HG02852 (cell line): ENCODE measurements at regions not wholly inside any gene's neighbourhood (a gene's known extent, or its start where the extent isn't known, plus 50 kb on each side); places are given as distances from the start of the nearest gene placed in this dataset.

Source experiments
- ATAC-seq: cut with Tn5 transposase; IDR thresholded peaks from one replicate; pipeline ENCODE4 v1.9.1; 2021; ENCODE audit warnings: mild to moderate bottlenecking, moderate library complexity; ENCODE audit not compliant: unreplicated experiment

DNA sequence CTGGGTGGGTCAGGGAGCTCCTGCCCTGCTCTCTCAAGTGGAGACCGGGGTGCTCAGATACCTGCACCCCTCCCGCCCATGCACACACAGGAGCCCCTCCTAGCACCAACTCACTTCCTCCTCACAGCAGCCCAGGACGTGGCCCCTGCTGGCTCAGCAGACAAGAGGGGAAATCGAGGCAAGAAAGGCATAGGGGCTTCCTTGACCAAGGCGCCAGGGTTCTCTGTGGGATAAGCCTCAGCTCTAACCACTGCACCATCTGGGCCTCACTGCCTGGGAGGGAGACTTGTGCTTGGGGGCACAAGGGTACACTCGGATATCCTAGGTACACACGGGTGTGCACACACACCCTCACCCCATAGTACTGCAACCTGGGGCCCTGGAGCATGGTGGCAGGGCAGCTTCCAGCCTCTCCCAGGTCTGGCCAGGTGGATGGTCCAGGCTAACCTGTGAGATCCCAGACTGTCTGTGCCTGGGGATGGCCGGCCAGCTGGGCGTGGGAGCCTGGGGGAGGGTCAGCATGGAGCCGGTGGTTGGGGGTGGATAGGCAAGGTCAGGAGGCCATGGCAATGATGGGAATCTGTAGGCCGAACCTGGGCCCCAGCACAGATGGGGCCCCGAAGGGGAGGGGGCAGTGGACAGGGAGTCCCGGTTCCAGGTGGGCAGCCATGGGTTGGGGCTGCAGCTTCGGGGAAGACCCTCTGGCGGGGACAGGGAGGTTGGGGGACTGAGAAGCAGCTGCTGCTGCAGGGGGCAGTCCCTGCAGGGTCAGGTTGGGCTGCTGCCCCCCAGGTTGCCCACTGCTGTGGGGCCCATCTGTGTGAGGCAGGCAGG lies 312.4 kb downstream of the TMEM121 start:
- ATAC-seq: no peak

DNA sequence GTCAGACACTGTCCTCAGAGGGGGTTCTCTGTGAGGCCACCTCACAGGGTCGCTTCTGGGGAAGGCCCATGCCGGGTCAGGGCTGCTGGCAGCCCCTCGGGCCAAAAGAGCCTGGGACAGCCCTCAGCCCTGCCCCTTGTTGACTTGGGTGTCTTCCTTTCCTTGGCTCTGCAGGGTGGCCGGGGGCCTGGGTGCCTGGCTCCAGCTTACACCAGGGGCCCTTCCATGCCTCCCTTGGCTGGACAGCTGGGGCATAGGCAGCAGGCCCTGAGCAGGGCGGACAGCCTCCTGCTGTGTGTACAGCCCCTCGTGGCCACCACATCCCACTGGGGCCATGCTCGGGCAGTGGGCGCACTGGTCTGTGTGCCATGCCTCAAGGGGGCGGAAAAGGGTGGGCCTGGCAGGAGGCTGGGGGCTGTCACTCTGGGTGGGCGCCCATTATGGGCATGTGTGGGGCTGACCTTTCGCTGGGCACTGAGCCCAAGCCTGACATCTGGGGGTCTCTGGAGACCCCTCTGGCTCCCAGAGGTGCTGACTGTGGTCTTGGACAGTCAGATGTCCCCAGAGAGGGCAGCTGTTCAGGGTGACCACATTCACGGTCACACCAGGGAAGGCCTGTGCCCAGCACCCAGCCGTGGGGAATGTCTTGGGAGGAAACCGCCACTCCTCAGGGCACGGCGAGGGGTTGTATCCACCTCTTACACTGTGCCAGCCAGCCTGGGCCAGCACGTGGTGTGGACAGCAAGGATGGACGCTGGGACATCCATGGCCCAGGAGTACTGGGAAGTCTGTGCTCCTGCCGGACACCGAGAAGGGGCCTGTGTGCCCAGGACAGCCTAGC lies 313.3 kb downstream of the TMEM121 start:
- no peak for ATAC-seq

DNA sequence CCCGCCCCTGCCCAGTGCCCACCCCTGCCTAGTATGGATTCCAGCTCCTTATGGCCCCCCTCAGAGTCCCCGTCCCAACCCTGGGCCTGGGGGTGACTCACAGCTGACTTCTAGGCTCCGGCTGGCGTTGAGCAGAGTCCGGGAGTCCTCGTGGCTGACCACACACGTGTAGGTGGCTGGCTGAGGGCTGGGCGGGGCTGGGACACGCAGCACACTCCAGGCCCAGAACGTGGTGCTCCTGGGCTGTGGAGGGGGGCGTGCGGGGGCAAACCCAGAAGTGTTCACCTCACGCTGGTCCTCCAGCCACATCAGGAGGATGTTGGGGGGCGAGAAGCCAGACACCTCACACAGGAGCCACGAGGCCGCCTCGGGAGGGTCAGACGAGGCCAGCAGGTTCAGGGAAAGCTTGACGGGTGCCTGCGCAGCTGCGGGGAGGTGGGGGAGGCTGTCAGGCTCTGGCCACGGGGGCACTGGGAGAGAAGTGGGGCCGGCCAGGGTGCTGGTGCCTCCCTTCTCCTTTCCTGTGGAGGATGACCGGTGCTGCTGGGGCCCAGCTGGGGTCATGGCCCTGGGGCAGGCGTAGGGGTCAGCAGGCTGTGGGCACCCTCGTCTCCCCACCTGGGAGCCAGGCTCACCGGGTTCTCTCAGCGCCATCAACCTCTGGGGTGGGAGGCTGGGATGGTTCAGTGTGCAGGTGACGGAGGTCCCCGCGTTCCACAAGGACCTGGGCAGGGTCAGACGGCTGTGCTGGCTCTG lies 314.1 kb downstream of the TMEM121 start:
- no peak for ATAC-seq

DNA sequence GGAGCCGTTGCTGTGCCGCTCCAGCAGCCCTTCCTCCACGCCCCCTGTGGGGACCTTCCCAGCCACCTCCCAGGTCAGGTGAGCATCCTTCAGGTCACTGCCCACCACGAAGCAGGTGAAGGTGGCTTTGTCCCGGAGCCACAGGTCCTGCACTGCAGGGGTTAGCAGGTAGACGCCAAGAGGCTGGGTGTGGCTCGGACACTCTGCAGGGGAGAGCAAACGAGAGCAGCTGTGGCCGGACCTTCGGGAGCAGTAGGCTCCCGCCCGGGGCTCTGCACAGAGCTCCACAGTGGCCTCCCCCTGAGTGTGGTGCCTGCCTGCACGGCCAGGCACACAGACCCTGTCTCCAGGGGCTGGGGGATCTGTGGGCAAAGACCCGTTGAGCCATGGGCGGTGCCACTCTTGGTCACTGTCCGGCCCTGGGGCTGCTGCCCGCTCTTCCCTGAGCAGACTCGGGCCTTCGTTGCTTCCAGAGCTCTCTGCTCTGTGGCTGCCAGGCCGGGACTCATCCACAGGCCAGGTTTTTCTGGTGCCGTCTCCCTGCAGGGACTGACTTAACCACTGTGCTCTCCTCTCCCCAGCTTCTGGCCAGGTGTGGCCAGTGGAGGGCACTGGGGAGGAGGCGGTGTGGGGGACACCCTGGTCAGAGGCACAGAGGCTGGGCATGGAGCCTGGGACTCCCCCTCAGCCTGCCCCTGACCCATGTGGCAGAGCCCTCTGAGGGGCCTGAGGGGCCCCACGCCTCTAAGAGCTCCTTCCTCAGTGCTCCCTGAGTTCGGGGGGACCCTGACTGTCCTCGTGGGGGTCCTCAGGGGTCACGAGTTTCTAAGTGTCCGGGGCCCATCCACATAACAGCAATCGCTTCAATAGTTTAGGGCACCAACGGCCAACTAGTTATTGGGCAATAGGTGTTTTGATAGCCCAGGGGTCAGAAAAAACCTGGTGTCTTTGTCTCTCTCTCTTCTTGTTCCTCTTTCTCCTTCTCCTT lies 314.9 kb downstream of the TMEM121 start:
- ATAC-seq: no peak

DNA sequence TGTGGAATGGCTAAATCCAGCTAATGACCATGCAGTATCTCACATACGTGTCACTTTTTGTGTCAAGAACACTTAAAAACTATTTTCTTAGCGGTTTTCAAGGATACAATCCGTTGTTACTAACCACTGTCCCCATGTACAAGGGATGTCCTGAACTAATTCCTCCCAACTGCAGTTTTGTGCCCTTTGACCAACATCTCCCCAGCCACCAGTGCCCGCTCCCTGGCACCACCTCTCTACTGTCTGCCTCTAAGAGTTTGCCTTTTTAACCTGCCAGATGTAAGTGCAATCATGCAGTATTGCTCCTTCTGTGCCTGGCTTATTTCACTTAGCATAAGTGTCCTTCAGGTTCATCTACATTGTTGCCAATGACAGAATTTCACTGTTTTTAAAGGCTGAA lies 315.7 kb downstream of the TMEM121 start:
- ATAC-seq: no peak

DNA sequence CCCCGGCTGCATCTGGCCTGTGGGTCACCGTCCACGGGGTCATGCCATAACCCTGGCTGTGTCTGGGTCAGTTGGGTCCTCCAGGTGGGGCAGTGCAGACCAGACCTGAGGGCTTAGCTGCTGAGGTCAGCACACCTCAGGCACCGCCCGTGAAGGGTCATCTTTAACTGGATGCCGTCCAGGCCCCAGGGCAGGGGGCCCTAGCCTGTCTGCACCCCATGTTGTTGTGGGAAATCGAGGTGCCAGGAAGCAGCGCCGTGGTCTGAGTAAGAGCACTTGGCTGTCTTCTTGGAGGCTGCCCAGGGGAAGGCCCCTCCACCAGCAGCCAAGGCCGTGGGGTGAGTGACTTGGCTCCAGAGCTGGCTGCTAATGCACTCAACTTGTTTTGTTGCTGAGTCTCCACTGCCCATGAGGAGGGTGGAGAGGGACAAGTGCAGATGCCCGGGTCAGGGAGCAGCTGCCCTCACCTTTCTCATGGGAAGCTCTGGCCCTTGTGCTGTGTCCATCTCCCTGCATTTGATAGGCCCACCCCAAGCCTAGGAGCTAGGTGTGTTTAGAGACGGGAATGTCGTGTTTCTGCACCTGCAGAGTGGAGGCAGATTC lies 317.2 kb downstream of the TMEM121 start:
- ATAC-seq: no peak

DNA sequence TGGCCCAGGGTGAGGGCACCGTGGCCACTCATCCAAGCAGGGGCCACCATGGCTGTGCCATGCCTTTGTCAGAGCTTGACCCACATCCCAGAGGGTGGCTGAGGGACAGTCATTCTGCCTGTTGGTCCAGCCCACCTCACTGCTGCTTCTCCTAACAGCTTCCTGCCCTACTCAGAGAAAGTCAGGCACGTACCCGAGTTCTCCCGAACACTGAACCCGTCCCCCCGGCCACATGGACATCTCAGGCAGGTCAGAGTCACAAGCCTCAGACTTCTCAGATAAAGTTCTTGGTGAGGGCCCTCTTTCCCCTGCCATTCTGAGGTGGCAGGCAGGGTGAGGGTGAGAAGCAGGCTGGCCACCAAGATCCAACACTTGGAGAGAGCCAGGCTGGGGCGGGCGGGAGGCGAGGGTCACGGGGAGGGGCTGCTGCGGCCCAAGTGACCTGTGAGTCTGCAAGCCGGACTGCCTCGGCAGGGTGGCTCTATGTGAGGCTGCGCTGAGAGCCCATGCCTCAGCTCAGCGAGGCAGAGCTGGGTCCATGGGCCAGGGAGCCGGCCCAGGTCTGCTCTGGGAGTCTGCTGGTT lies 317.8 kb downstream of the TMEM121 start:
- ATAC-seq: no peak

GRCh38 chr14:105844810-105845724 lies 318.7 kb downstream of the TMEM121 start:
- ATAC-seq: no peak

DNA sequence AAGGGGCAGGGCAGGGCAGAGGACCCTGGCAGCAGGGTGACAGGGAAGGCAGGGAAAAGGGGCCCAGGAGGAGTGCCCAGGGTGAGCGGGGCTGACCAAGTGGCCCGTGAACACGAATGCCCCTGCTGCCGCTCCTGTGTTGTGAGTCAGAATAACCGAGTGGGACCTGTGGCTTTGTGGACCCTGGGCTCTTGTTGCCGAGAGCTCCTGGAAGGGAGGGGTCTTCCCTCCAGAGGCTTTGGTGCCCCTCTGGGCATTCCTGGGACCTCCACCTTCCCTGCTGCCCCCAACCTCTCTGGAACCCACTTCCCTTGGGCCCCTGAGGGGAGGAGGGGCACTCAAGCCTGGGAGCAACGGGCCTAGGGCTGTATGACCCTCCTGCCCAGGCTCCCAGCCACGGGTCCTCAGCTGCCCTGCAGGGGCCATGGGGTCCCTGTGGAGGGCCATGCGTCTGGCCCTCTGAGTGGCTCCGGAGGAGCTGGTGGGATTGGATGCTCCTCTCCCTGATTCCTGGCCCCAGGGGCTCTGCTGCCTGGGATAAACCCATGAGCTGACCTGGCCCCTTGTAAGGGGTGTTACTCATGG lies 319.4 kb downstream of the TMEM121 start:
- ATAC-seq: no peak

DNA sequence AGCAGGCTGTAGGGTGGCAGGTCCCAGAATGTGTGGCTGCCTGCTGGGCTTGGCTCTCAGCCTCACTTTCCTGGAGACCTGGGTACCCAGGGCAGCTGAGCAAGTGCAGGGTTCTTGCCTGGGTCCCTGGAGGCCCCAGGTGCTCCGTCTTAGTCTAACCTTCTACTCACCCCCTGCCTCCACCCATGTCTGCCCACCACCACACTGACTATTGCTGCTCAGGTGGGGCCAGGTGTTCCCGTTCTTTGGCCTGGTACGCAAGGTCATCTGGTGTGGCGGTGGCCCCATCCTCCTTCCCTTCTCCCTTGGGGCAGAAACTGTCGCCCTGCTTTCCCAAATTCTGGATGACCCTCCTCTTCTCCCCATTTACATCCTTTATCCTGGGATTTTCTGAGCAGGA lies 319.9 kb downstream of the TMEM121 start:
- ATAC-seq: no peak

DNA sequence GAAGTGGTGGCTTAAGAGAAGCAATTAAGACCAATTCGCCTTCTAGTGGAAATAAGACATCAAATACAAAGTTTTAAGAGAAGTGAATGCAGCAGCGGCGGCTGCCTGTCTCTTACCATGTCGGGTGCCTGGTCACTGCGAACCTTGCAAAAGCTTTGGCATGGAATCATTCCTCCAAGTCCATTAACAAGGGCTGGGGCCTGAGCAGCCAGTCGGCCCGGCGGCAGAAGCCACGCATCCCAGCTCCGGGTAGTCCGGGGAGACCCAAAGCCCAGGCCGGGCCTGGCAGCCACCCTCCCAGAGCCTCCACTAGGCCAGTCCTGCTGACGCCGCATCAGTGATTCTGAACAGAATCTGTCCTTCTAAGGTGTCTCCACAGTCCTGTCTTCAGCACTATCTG lies 321.0 kb downstream of the TMEM121 start:
- no peak for ATAC-seq

DNA sequence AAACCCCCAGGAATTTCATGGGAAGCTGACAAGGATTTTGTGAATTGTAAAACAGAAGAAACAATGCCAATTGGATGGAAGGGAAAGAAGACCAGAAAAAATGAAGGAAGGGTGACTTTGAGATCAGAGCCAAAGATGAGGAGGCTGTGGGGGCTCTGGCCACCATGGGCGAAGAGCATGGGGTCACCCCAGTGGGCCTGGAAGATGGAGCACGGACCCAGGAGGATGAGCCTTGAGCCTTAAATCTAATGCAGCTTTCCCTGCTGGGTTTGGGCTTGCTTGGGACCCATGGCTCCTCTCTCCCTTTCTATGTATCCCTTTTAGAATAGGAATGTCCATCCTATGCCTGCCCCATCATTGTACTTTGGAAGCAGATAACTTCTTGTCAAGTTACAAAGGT lies 322.2 kb downstream of the TMEM121 start:
- no peak for ATAC-seq

GRCh38 chr14:105849933-105850626 lies 323.7 kb downstream of the TMEM121 start:
- no peak for ATAC-seq

- ATAC-seq: no peak
These were observed 324.6 kb downstream of the TMEM121 start for GRCh38 chr14:105850853-105851581.

GRCh38 chr14:105851716-105852377 lies 325.5 kb downstream of the TMEM121 start:
- no peak for ATAC-seq

- no peak for ATAC-seq
These were observed 326.1 kb downstream of the TMEM121 start for GRCh38 chr14:105852378-105853088.
